PC-9 (cell line): ENCODE measurements at regions not wholly inside any gene's neighbourhood (a gene's known extent, or its start where the extent isn't known, plus 50 kb on each side); places are given as distances from the start of the nearest gene placed in this dataset.

Experiments used
- EZH2 ChIP-seq: fragments of 200-600 bp; sonication (generic); IDR thresholded peaks from 2 replicates; pipeline ENCODE4 v1.8.0; 2017; ENCODE audit warnings: antibody characterized with exemption, low read depth
- TF ChIP-seq, protein P1 (sequence below): fragments of 200-600 bp; sonication (generic); conservative IDR thresholded peaks from 2 replicates; pipeline ENCODE4 v1.6.1; 2017; ENCODE audit warnings: mixed run types, antibody characterized with exemption, mild to moderate bottlenecking, moderate library complexity

DNA sequence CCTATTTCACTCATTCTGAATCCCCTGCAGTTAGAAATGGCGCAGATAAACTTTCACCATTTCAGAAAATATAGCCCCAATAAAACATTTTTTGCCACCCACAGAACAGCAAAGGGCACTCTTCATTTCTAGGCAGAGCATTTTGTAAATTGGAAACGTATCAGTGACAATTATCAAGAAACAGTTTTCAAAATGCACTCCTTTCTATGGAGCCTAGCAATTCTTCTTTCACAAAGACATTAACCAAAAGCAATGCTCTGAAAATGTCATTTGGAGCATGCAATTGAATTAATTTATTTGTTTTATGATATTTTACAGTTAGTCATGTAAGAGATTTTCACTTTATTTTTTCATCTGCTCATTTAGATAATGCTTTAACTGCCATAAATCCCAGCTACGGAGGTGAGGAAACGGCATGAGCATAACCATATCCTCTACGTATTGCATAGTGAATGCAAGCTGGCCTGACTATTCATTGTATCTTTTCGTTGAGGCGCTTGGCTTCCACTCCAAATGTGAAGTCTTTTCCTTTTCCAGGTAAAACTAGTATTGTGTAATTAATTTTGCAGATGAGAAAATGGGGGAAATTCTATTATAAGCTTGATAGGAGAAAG is 813.4 kb downstream of the C6orf118 start:
- TF ChIP-seq, protein P1, sequence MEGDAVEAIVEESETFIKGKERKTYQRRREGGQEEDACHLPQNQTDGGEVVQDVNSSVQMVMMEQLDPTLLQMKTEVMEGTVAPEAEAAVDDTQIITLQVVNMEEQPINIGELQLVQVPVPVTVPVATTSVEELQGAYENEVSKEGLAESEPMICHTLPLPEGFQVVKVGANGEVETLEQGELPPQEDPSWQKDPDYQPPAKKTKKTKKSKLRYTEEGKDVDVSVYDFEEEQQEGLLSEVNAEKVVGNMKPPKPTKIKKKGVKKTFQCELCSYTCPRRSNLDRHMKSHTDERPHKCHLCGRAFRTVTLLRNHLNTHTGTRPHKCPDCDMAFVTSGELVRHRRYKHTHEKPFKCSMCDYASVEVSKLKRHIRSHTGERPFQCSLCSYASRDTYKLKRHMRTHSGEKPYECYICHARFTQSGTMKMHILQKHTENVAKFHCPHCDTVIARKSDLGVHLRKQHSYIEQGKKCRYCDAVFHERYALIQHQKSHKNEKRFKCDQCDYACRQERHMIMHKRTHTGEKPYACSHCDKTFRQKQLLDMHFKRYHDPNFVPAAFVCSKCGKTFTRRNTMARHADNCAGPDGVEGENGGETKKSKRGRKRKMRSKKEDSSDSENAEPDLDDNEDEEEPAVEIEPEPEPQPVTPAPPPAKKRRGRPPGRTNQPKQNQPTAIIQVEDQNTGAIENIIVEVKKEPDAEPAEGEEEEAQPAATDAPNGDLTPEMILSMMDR: no peak
- TF ChIP-seq EZH2: no peak
